HG02642 (cell line): ENCODE measurements at regions not wholly inside any gene's neighbourhood (a gene's known extent, or its start where the extent isn't known, plus 50 kb on each side); places are given as distances from the start of the nearest gene placed in this dataset.

Experiments used
- ATAC-seq: cut with Tn5 transposase; IDR thresholded peaks from one replicate; pipeline ENCODE4 v1.9.1; 2021; ENCODE audit warnings: mild to moderate bottlenecking; ENCODE audit not compliant: unreplicated experiment, poor library complexity

GRCh38 chr3:127363891-127364290 is 76.0 kb upstream of the PRR20G start:
- ATAC-seq = no peak

GRCh38 chr3:127363171-127363570 is 75.3 kb upstream of the PRR20G start:
- no peak for ATAC-seq

GRCh38 chr3:127360647-127361046 is 72.8 kb upstream of the PRR20G start:
- ATAC-seq = no peak

- ATAC-seq = no peak
Observed at GRCh38 chr3:127358641-127359040, 70.8 kb upstream of the PRR20G start.

- no peak for ATAC-seq
Observed at GRCh38 chr3:127356381-127356780, 68.5 kb upstream of the PRR20G start.

- ATAC-seq = no peak
Observed at GRCh38 chr3:127354761-127355160, 66.9 kb upstream of the PRR20G start.

GRCh38 chr3:127352612-127353011 is 64.8 kb upstream of the PRR20G start:
- ATAC-seq = no peak

- ATAC-seq = no peak
Observed at GRCh38 chr3:127351775-127352350, 64.0 kb upstream of the PRR20G start.

- ATAC-seq = no peak
Observed at GRCh38 chr3:127351321-127351720, 63.5 kb upstream of the PRR20G start.

GRCh38 chr3:127350172-127351050 is 62.6 kb upstream of the PRR20G start:
- ATAC-seq = no peak

- no peak for ATAC-seq
Observed at GRCh38 chr3:127349501-127350171, 61.8 kb upstream of the PRR20G start.

GRCh38 chr3:127342735-127343134 is 54.9 kb upstream of the PRR20G start:
- no peak for ATAC-seq

GRCh38 chr3:127339928-127340861 is 52.3 kb upstream of the PRR20G start:
- no peak for ATAC-seq

GRCh38 chr3:127339016-127339415 is 51.2 kb upstream of the PRR20G start:
- no peak for ATAC-seq

- ATAC-seq = no peak
Observed at GRCh38 chr3:127337911-127338531, 50.2 kb upstream of the PRR20G start.
